ENCODE measurements at regions not wholly inside any gene's neighbourhood (a gene's known extent, or its start where the extent isn't known, plus 50 kb on each side); places are given as distances from the start of the nearest gene placed in this dataset.
"Not testable (repeated sequence)": the region's sequence is repeated elsewhere in the genome, so short reads cannot be mapped to it uniquely, and the experiment has no call there.

GRCh38 chr9:42931045-42931444 lies 747.6 kb downstream of the SPATA31A6 start:
- H3K9me3 Mint-ChIP-seq; H3K36me3 Mint-ChIP-seq; POLR2A ChIA-PET; CTCF ChIA-PET; ATAC-seq; DNase-seq (ENCODE audit: low spot score); H3K4me3 Mint-ChIP-seq; H3K27ac Mint-ChIP-seq: not testable (repeated sequence)
- Mint-ChIP-seq H3K4me1 (peaks cover 42% of the 10 kb centered on the region), H3K27me3 (ENCODE audit: low read depth) (peaks cover 85% of the 10 kb centered on the region)

GRCh38 chr9:42937583-42938235 lies 754.2 kb downstream of the SPATA31A6 start:
- peaks cover 21% of the 10 kb centered on the region for H3K4me1 Mint-ChIP-seq
- H3K27ac Mint-ChIP-seq; POLR2A ChIA-PET; H3K4me3 Mint-ChIP-seq; CTCF ChIA-PET; DNase-seq (ENCODE audit: low spot score); H3K9me3 Mint-ChIP-seq; ATAC-seq; H3K36me3 Mint-ChIP-seq: not testable (repeated sequence)
- peaks cover 93% of the 10 kb centered on the region for H3K27me3 Mint-ChIP-seq (ENCODE audit: low read depth)

- ATAC-seq; H3K4me3 Mint-ChIP-seq; CTCF ChIA-PET; H3K4me1 Mint-ChIP-seq; POLR2A ChIA-PET; H3K36me3 Mint-ChIP-seq; H3K27ac Mint-ChIP-seq; DNase-seq (ENCODE audit: low spot score); H3K9me3 Mint-ChIP-seq: not testable (repeated sequence)
- H3K27me3 Mint-ChIP-seq (ENCODE audit: low read depth) = peaks cover 99% of the 10 kb centered on the region
Measured at GRCh38 chr9:42947050-42947449, 763.6 kb downstream of the SPATA31A6 start.

GRCh38 chr9:42951239-42951638 lies 767.8 kb downstream of the SPATA31A6 start:
- H3K36me3 Mint-ChIP-seq, POLR2A ChIA-PET, H3K4me1 Mint-ChIP-seq, H3K4me3 Mint-ChIP-seq, CTCF ChIA-PET, H3K9me3 Mint-ChIP-seq, H3K27ac Mint-ChIP-seq: not testable (repeated sequence)
- H3K27me3 Mint-ChIP-seq (ENCODE audit: low read depth) = peaks cover 99% of the 10 kb centered on the region
- ATAC-seq (peak; percentile 90), DNase-seq (ENCODE audit: low spot score) (peak; percentile 72)
- TF ChIP-seq CTCF (IDR thresholded peaks at IDR 0.05) = peak; percentile 19; the same call in 1 of the 2 replicates

- H3K27ac Mint-ChIP-seq; H3K4me3 Mint-ChIP-seq; ATAC-seq; H3K36me3 Mint-ChIP-seq; CTCF ChIA-PET; POLR2A ChIA-PET; H3K4me1 Mint-ChIP-seq; DNase-seq (ENCODE audit: low spot score); H3K9me3 Mint-ChIP-seq: not testable (repeated sequence)
- peaks cover 94% of the 10 kb centered on the region for H3K27me3 Mint-ChIP-seq (ENCODE audit: low read depth)
Measured at GRCh38 chr9:42965155-42965554, 781.7 kb downstream of the SPATA31A6 start.

GRCh38 chr9:42971872-42972271 lies 788.4 kb downstream of the SPATA31A6 start:
- H3K4me1 Mint-ChIP-seq; H3K9me3 Mint-ChIP-seq; H3K4me3 Mint-ChIP-seq; DNase-seq (ENCODE audit: low spot score); H3K36me3 Mint-ChIP-seq; ATAC-seq; CTCF ChIA-PET; POLR2A ChIA-PET; H3K27ac Mint-ChIP-seq: not testable (repeated sequence)
- H3K27me3 Mint-ChIP-seq (ENCODE audit: low read depth) = peaks cover 86% of the 10 kb centered on the region

GRCh38 chr9:42974725-42975124 lies 791.3 kb downstream of the SPATA31A6 start:
- POLR2A ChIA-PET, H3K9me3 Mint-ChIP-seq, H3K4me1 Mint-ChIP-seq, CTCF ChIA-PET, H3K36me3 Mint-ChIP-seq, H3K27ac Mint-ChIP-seq, H3K4me3 Mint-ChIP-seq: not testable (repeated sequence)
- peaks cover 89% of the 10 kb centered on the region for H3K27me3 Mint-ChIP-seq (ENCODE audit: low read depth)
- DNase-seq (ENCODE audit: low spot score) (peak; percentile 80), ATAC-seq (peak; percentile 65; the same call in 1 of the 2 replicates)
- TF ChIP-seq MAX (CRISPR knock-in tag; IDR thresholded peaks at IDR 0.05) = peak; percentile 27; the same call in 1 of the 2 replicates
- TF ChIP-seq ZNF423 (CRISPR knock-in tag; IDR thresholded peaks at IDR 0.05) = peak; percentile 56; the same call in 1 of the 2 replicates

GRCh38 chr9:42984761-42985160 lies 801.3 kb downstream of the SPATA31A6 start:
- peak; percentile 10 for DNase-seq (ENCODE audit: low spot score)
- H3K9me3 Mint-ChIP-seq, H3K36me3 Mint-ChIP-seq, POLR2A ChIA-PET, H3K4me1 Mint-ChIP-seq, ATAC-seq, H3K4me3 Mint-ChIP-seq, H3K27ac Mint-ChIP-seq, CTCF ChIA-PET: not testable (repeated sequence)
- H3K27me3 Mint-ChIP-seq (ENCODE audit: low read depth) = peaks cover 91% of the 10 kb centered on the region
